H9 (cell line): ENCODE measurements at regions not wholly inside any gene's neighbourhood (a gene's known extent, or its start where the extent isn't known, plus 50 kb on each side); places are given as distances from the start of the nearest gene placed in this dataset.
"Not testable (repeated sequence)": the region's sequence is repeated elsewhere in the genome, so short reads cannot be mapped to it uniquely, and the experiment has no call there.

Experiments used
- DNase-seq: peaks from one replicate; pipeline ENCODE4 v3.0.0-alpha.2; 2017
- H2AFZ ChIP-seq: one replicate; pipeline ENCODE4 v1.6.1; 2013; ENCODE audit warnings: mild to moderate bottlenecking, low read length, control low read depth, moderate library complexity
- H2AK5ac ChIP-seq: 2 replicates; pipeline ENCODE4 v1.6.1; 2013; ENCODE audit warnings: low read length, control low read depth, mixed read lengths; ENCODE audit not compliant: insufficient read length
- H2BK120ac ChIP-seq: one replicate; pipeline ENCODE4 v1.6.1; 2013; ENCODE audit warnings: low read depth, mild to moderate bottlenecking, low read length, control low read depth, inconsistent platforms; ENCODE audit not compliant: poor library complexity, severe bottlenecking
- H2BK12ac ChIP-seq: 2 replicates; pipeline ENCODE4 v1.6.1; 2013; ENCODE audit warnings: low read length, control low read depth, mixed read lengths, low read depth; ENCODE audit not compliant: insufficient read length
- H2BK15ac ChIP-seq: 2 replicates; pipeline ENCODE4 v1.6.1; 2013; ENCODE audit warnings: low read depth, low read length, control low read depth
- H2BK20ac ChIP-seq: one replicate; pipeline ENCODE4 v1.6.1; 2013; ENCODE audit warnings: low read depth, mild to moderate bottlenecking, low read length, control low read depth, inconsistent platforms; ENCODE audit not compliant: poor library complexity, severe bottlenecking
- H2BK5ac ChIP-seq: 2 replicates; pipeline ENCODE4 v1.6.1; 2013; ENCODE audit warnings: low read length, control low read depth, mixed read lengths; ENCODE audit not compliant: insufficient read length
- H3K14ac ChIP-seq: 2 replicates; pipeline ENCODE4 v1.6.1; 2013; ENCODE audit warnings: low read length, control low read depth; ENCODE audit not compliant: insufficient read depth
- H3K18ac ChIP-seq: 2 replicates; pipeline ENCODE4 v1.6.1; 2013; ENCODE audit warnings: low read depth, mild to moderate bottlenecking, mixed read lengths, low read length, control low read depth; ENCODE audit not compliant: insufficient read length
- H3K23ac ChIP-seq: 2 replicates; pipeline ENCODE4 v1.6.1; 2013; ENCODE audit warnings: low read length, control low read depth, mixed read lengths, low read depth; ENCODE audit not compliant: insufficient read length
- H3K23me2 ChIP-seq: 2 replicates; pipeline ENCODE4 v1.6.1; 2013; ENCODE audit warnings: low read depth, mild to moderate bottlenecking, mixed read lengths, low read length, control low read depth; ENCODE audit not compliant: insufficient read length, poor library complexity, severe bottlenecking
- H3K27ac ChIP-seq: 2 replicates; pipeline ENCODE4 v1.5.1; 2013; ENCODE audit warnings: low read length, control low read depth, mixed read lengths, low read depth; ENCODE audit not compliant: insufficient read length
- H3K27me3 ChIP-seq: 2 replicates; pipeline ENCODE4 v1.6.1; 2013; ENCODE audit warnings: low read length, control low read depth, inconsistent platforms; ENCODE audit not compliant: insufficient read depth
- H3K4ac ChIP-seq: 2 replicates; pipeline ENCODE4 v1.6.1; 2013; ENCODE audit warnings: low read depth, mild to moderate bottlenecking, control low read depth, inconsistent platforms, low read length, moderate library complexity
- H3K4me1 ChIP-seq: 2 replicates; pipeline ENCODE4 v1.6.1; 2013; ENCODE audit warnings: low read length, control low read depth, inconsistent platforms; ENCODE audit not compliant: insufficient read depth
- H3K4me2 ChIP-seq: 2 replicates; pipeline ENCODE4 v1.6.1; 2013; ENCODE audit warnings: low read length, control low read depth, mixed read lengths; ENCODE audit not compliant: insufficient read length, insufficient read depth
- H3K56ac ChIP-seq: 2 replicates; pipeline ENCODE4 v1.6.1; 2013; ENCODE audit warnings: low read depth, mild to moderate bottlenecking, mixed read lengths, low read length, control low read depth; ENCODE audit not compliant: insufficient read length
- H3K79me1 ChIP-seq: 2 replicates; pipeline ENCODE4 v1.6.1; 2013; ENCODE audit warnings: low read depth, mild to moderate bottlenecking, moderate library complexity, low read length, control low read depth, inconsistent platforms; ENCODE audit not compliant: insufficient read depth, poor library complexity, severe bottlenecking
- H3K79me2 ChIP-seq: 2 replicates; pipeline ENCODE4 v1.6.1; 2013; ENCODE audit warnings: low read length, control low read depth, inconsistent platforms; ENCODE audit not compliant: insufficient read depth
- H3K9ac ChIP-seq: 2 replicates; pipeline ENCODE4 v1.6.1; 2013; ENCODE audit warnings: low read length, control low read depth, mixed read lengths; ENCODE audit not compliant: insufficient read length; ENCODE audit errors: extremely low read depth
- H3K9me3 ChIP-seq: one replicate; pipeline ENCODE4 v1.6.1; 2013; ENCODE audit warnings: low read depth, low read length, inconsistent platforms; ENCODE audit not compliant: control insufficient read depth
- H3T11ph ChIP-seq: one replicate; pipeline ENCODE4 v1.6.1; 2013; ENCODE audit warnings: mild to moderate bottlenecking, low read length, control low read depth, inconsistent platforms
- H4K20me1 ChIP-seq: one replicate; pipeline ENCODE4 v1.6.1; 2013; ENCODE audit not compliant: control insufficient read depth, insufficient read length, insufficient read depth
- H4K5ac ChIP-seq: 2 replicates; pipeline ENCODE4 v1.6.1; 2013; ENCODE audit warnings: low read depth, mild to moderate bottlenecking, mixed read lengths, low read length, control low read depth; ENCODE audit not compliant: insufficient read length
- H4K8ac ChIP-seq: replicated peaks from 2 replicates; pipeline ENCODE4 v1.6.1; 2013; ENCODE audit warnings: low read length, control low read depth, mixed read lengths, low read depth; ENCODE audit not compliant: insufficient read length
- H4K91ac ChIP-seq: 2 replicates; pipeline ENCODE4 v1.6.1; 2013; ENCODE audit warnings: low read depth, mild to moderate bottlenecking, moderate library complexity, mixed read lengths, low read length, control low read depth; ENCODE audit not compliant: insufficient read length
- H3K27ac Mint-ChIP-seq, 3 experiments: 2 replicates in 2 of 3; 3 replicates in 1 of 3; pipeline ENCODE4 v1.8.0; 2020 to 2021; ENCODE audit warnings: mixed read lengths in 3 of 3, mild to moderate bottlenecking in 1 of 3, moderate library complexity in 1 of 3
- H3K27me3 Mint-ChIP-seq: 2 replicates; pipeline ENCODE4 v1.8.0; 2021; ENCODE audit warnings: low read depth, mild to moderate bottlenecking, moderate library complexity, mixed read lengths
- H3K36me3 Mint-ChIP-seq, 3 experiments: 2 replicates in 2 of 3; 3 replicates in 1 of 3; pipeline ENCODE4 v1.8.0; 2020 to 2021; ENCODE audit warnings: low read depth in 3 of 3, mixed read lengths in 3 of 3; ENCODE audit not compliant: insufficient read depth in 1 of 3
- H3K4me1 Mint-ChIP-seq, 2 experiments: 2 replicates each; pipeline ENCODE4 v1.8.0; 2020; ENCODE audit warnings: mixed read lengths in 2 of 2
- H3K4me3 Mint-ChIP-seq, 2 experiments: 2 replicates in 1 of 2; 3 replicates in 1 of 2; pipeline ENCODE4 v1.8.0; 2020 to 2021; ENCODE audit warnings: mild to moderate bottlenecking in 2 of 2, mixed read lengths in 2 of 2, moderate library complexity in 1 of 2
- H3K9me3 Mint-ChIP-seq, 2 experiments: 2 replicates in 1 of 2; 3 replicates in 1 of 2; pipeline ENCODE4 v1.8.0; 2020; ENCODE audit warnings: mild to moderate bottlenecking in 2 of 2, mixed read lengths in 2 of 2, moderate library complexity in 1 of 2
- CTCF ChIP-seq: fragments of 200-600 bp; sonication (generic); conservative IDR thresholded peaks from 3 replicates; pipeline ENCODE4 v1.8.0; 2021; ENCODE audit warnings: antibody characterized with exemption, mild to moderate bottlenecking
- WGBS: extraction: QIAGEN DNeasy Blood & Tissue Kit; methylation state at CpG from one replicate; pipeline ENCODE4 v1.1.7; 2013; ENCODE audit warnings: missing lambda C conversion rate, low lambda C conversion rate, mixed read lengths; ENCODE audit not compliant: insufficient read length; ENCODE audit errors: extremely low coverage; 5-methylcytosine and 5-hydroxymethylcytosine counted together

DNA sequence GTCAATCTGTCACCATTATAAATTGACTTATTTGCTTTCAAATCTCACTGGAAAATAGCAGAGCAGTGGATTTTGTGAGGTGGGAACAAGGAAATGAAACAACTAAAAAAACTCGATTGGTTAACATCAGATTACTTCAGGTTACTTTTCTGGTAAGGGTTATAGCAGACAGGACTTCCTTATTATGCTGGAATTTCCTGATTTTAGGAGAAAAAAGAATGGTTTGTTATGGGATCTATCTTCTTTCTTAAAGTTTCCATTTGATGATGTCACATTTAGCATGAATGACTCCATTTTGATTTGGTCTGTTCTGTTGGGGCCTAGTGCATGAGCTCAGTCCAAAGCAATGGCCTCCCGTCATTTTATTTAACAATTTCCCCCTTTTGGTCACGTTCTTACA, 210.6 kb downstream of the KCNJ2 start:
- H4K8ac ChIP-seq: no peak overlapping the region
- H4K5ac ChIP-seq: no peak overlapping the region
- H4K91ac ChIP-seq: no peak overlapping the region
- no peaks in the 10 kb centered on the region for H3K23me2 ChIP-seq
- no peak overlapping the region for H2BK12ac ChIP-seq
- no peak overlapping the region for H3K23ac ChIP-seq
- H3K18ac ChIP-seq: no peak overlapping the region
- H3K56ac ChIP-seq: no peak overlapping the region
- H3K36me3 Mint-ChIP-seq: no peaks in the 10 kb centered on the region
- H2AFZ ChIP-seq: no peak overlapping the region
- no peaks in the 10 kb centered on the region for H3K9me3 ChIP-seq
- no peaks in the 10 kb centered on the region for H3K27me3 Mint-ChIP-seq
- H2BK5ac ChIP-seq: no peak overlapping the region
- H3K4me2 ChIP-seq: no peak overlapping the region
- H3K9me3 Mint-ChIP-seq: no peaks in the 10 kb centered on the region
- DNase-seq: no peak
- H3K4me1 Mint-ChIP-seq: peaks cover 0 to 6% of the 10 kb centered on the region in 2 experiments; a peak in 2 of 4 replicates
- no peak overlapping the region for H2BK120ac ChIP-seq
- H3K27ac ChIP-seq: no peak overlapping the region
- no peak overlapping the region for H3K4ac ChIP-seq
- H3K27me3 ChIP-seq: no peaks in the 10 kb centered on the region
- no peaks in the 10 kb centered on the region for H3K79me2 ChIP-seq
- H2BK20ac ChIP-seq: no peak overlapping the region
- no peak overlapping the region for H2BK15ac ChIP-seq
- H4K20me1 ChIP-seq: no peaks in the 10 kb centered on the region
- no peaks in the 10 kb centered on the region for H3K79me1 ChIP-seq
- TF ChIP-seq CTCF: no peak
- H3K14ac ChIP-seq: no peak overlapping the region
- no peak overlapping the region for H3K9ac ChIP-seq
- H3T11ph ChIP-seq: no peak overlapping the region
- no peak overlapping the region for H3K4me3 Mint-ChIP-seq
- no peak overlapping the region for H3K27ac Mint-ChIP-seq
- H3K4me1 ChIP-seq: no peaks in the 10 kb centered on the region
- no peak overlapping the region for H2AK5ac ChIP-seq
- no CpG with 5 or more reads among the region's 3 CpGs for WGBS

DNA sequence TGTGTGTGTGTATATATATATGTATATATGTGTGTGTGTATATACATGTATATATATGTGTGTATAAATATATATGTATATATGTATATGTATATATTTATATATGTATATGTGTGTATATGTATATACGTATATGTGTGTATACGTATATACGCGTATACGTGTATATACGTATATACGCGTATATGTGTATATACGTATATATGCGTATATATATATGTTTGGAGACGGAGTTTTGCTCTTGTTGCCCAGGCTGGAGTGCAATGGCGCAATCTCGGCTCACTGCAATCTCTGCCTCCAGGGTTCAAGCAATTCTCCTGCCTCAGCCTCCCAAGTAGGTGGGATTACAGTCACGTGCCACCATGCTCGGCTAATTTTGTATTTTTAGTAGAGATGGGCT, 212.6 kb downstream of the KCNJ2 start:
- H3K4me1 Mint-ChIP-seq, H2AK5ac ChIP-seq, H3K4me1 ChIP-seq, H3K27me3 ChIP-seq, H3K9me3 ChIP-seq, H3K36me3 Mint-ChIP-seq, H3K27me3 Mint-ChIP-seq, H3T11ph ChIP-seq, H3K79me1 ChIP-seq, H3K18ac ChIP-seq, H3K27ac ChIP-seq, H2BK15ac ChIP-seq, H2BK5ac ChIP-seq, H2BK120ac ChIP-seq, H3K23ac ChIP-seq, H3K14ac ChIP-seq, H3K56ac ChIP-seq, H4K20me1 ChIP-seq, H3K23me2 ChIP-seq, DNase-seq, H2BK20ac ChIP-seq, H3K27ac Mint-ChIP-seq, H3K79me2 ChIP-seq, H2BK12ac ChIP-seq, H4K5ac ChIP-seq, H4K8ac ChIP-seq, H4K91ac ChIP-seq, H3K9me3 Mint-ChIP-seq, H3K4me3 Mint-ChIP-seq, H3K4ac ChIP-seq, H3K9ac ChIP-seq, H3K4me2 ChIP-seq, H2AFZ ChIP-seq: not testable (repeated sequence)
- WGBS: 100% methylated on average over 8 of the region's 15 CpGs
